Head of caudate nucleus (tissue), 42 donors: ENCODE measurements at regions not wholly inside any gene's neighbourhood (a gene's known extent, or its start where the extent isn't known, plus 50 kb on each side); places are given as distances from the start of the nearest gene placed in this dataset.
"Not testable (repeated sequence)": the region's sequence is repeated elsewhere in the genome, so short reads cannot be mapped to it uniquely, and the experiment has no call there.

ENCODE experiments used
- DNase-seq, 42 donors: peaks; one replicate each; pipeline versions ENCODE4 v3.0.0 to v3.0.0-alpha.2; 2020 to 2021; ENCODE audit warnings: mixed read lengths in 7 of 42
- intact Hi-C: fragments of 100-400 bp; cut with DNase I; formaldehyde crosslinking; loops from one replicate; pipeline ENCODE4 v1.15.0; 2022

- no peak for DNase-seq
- intact Hi-C loops, result no loop called here
Observed at GRCh38 chr20:12243327-12243726, 325.6 kb downstream of the BTBD3 start.

GRCh38 chr20:12248481-12248880, 330.8 kb downstream of the BTBD3 start:
- DNase-seq, result no peak
- intact Hi-C loops, result no loop called here

DNA sequence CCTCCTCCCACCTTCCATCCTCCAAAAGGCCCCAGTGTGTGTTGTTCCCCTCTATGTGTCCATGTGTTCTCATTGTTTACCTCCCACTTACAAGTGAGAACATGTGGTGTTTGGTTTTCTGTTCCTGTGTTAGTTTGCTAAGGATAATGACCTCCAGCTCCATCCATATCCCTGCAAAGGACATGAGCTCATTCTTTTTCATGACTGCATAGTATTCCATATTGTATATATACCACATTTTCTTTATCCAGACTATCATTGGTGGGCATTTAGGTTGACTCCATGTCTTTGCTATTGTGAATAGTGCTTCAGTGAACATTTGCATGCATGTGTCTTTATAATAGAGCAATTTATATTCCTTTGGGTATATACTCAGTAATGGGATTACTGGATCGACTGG, 333.0 kb downstream of the BTBD3 start:
- DNase-seq, intact Hi-C loops: not testable (repeated sequence)

DNA sequence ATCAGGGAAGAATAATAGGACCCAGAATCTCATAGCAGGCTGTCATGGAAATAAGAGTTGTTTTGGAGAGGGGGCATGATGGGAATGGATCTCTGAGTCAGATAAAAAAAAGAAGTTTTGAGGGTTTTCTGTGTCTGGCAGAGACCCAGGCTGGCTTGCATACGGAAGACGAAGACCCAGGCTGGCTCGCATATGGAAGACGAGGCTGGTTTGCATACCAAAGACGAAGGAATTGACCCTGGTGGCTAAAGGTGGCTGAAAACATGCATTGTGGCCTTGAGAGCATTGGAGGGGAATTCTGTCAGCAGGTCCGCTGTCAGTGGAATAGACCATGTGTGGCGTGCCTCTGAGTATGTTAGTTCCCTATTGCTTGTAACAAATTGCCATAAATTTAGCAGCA, 335.1 kb downstream of the BTBD3 start:
- intact Hi-C loops, result no loop called here
- no peak for DNase-seq

GRCh38 chr20:12255461-12255970, 337.8 kb downstream of the BTBD3 start:
- intact Hi-C loops, result no loop called here
- DNase-seq, result peak in 16 of 42 donors; percentile 5 to 63 (median 27)

GRCh38 chr20:12256806-12257205, 339.1 kb downstream of the BTBD3 start:
- DNase-seq, result no peak
- intact Hi-C loops, result no loop called here

DNA sequence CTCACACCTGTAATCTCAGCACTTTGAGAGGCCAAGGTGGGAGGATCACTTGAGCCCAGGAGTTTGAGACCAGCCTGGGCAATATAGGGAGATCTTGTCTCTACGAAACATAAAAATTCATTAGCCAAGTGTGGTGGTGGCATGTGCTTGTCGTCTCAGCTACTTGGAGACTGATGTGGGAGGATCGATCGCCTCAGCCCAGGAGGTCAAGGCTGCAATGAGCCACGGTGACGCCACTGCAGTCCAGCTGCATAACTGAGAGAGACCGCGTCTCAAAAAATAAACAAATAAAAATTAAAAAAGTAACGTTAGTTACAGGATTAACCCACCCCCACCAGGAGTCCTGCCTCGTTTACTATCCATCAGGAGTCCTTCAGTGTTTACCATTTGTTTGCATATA, 345.1 kb downstream of the BTBD3 start:
- intact Hi-C loops, result no loop called here
- no peak for DNase-seq

DNA sequence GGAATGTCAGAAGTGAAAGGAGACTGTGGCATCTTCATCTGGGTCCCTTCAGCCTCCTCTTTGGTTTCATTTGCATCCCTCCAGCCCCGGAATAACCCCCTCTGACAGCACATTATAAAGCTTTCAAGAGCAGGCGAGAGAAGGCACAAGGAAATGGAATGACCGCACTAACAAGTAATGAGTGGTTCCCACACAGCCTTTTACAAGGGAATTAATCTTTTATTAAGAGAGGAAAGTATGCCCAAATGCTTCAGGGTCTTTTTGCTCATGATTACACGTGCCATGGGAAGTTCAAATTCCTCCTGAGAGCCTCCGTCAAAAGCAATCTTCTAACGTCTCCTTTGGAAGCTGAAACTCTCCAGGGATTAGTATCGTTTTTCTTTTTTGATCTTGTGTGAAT, 347.0 kb downstream of the BTBD3 start:
- no peak for DNase-seq
- intact Hi-C loops, result no loop called here

GRCh38 chr20:12265662-12266061, 348.0 kb downstream of the BTBD3 start:
- intact Hi-C loops, result no loop called here
- no peak for DNase-seq

DNA sequence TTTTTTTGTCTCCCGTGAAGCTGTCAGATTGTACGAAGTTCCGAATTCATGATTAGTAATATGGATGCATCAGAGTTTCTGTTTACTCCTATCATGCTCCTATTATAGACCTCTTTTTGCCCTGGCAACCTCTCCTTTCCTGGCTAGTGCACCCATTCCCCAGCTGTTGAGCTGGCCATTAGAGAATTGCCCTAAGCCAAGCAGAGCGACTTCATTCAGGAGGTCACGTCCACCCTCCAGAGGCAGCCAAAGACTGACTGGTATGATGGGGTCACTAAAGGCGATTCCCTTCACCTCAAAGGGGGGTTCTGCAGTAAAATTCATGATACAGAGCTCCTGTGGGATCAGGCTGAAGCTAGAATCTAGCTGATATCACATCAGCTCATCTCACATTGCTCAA, 351.9 kb downstream of the BTBD3 start:
- intact Hi-C loops, result no loop called here

GRCh38 chr20:12270863-12271262, 353.2 kb downstream of the BTBD3 start:
- no peak for DNase-seq
- intact Hi-C loops, result no loop called here

More for the DNA sequence above, 351.9 kb downstream of the BTBD3 start:
- DNase-seq, result no peak

- intact Hi-C loops, result no loop called here
Observed at GRCh38 chr20:12276011-12276673, 358.4 kb downstream of the BTBD3 start.

GRCh38 chr20:12287575-12287974, 369.9 kb downstream of the BTBD3 start:
- intact Hi-C loops, result no loop called here

More at GRCh38 chr20:12276011-12276673, 358.4 kb downstream of the BTBD3 start:
- no peak for DNase-seq

GRCh38 chr20:12289465-12289864, 371.8 kb downstream of the BTBD3 start:
- intact Hi-C loops, result no loop called here
- DNase-seq, result no peak

More at GRCh38 chr20:12287575-12287974, 369.9 kb downstream of the BTBD3 start:
- DNase-seq, result no peak

- intact Hi-C loops, result no loop called here
- DNase-seq, result no peak
Observed at GRCh38 chr20:12291386-12291785, 373.7 kb downstream of the BTBD3 start.

- intact Hi-C loops, result no loop called here
- no peak for DNase-seq
Observed at GRCh38 chr20:12293900-12294299, 376.2 kb downstream of the BTBD3 start.

DNA sequence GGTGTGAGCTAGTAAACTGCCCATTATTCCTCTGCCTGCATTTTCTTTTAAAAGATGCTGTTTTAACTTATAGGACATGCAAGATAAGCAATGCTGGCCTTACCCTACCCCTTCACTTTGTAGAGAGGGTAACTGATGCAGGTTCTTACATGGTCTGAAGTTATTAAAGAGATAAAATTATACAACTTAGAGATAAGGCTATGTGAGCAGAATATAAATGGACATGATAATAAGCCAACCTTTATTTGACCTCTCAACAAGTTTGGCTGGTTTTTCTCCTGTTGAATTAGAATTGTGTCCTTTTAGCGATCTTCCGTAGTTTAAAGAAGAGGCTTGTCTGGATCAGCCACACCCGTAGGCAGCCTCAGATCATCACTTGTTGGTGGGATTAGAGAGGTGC, 377.0 kb downstream of the BTBD3 start:
- intact Hi-C loops, result no loop called here
- no peak for DNase-seq

DNA sequence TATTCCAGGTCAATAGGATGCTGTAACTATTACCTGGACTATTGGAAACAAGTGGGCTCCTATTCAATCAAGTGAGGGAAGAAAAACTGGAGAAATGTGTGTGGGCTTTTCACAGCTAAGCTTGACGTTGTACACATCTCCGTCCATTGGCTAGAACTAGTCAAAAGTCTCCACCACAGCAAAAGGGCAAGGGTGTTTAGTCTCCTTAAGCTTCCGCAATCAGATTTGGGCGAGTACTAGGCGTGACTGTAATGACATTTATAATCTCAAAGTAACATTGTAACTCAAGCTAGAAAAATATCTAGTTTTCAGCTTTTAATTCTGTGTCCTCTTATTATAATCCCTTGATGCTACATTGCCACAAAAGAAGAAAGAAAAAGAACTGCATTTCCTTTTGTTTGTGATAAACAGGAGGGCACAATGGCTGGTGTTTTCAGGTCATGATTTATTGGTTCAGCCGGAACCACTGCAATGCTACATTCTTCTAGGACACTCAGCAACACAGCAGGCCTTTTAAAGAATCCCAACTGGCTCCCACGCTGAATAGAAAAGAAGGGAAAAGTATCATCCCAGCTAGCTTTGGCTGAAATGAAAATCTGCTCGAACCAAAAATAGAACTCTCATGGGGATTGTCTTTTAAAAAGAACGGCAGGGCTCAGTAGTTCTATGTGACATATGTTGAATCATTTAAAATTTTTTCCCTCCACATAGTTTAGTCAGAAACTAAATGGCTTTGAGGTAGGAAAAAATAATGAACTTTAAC, 387.7 kb downstream of the BTBD3 start:
- intact Hi-C loops, result no loop called here
- DNase-seq, result no peak

DNA sequence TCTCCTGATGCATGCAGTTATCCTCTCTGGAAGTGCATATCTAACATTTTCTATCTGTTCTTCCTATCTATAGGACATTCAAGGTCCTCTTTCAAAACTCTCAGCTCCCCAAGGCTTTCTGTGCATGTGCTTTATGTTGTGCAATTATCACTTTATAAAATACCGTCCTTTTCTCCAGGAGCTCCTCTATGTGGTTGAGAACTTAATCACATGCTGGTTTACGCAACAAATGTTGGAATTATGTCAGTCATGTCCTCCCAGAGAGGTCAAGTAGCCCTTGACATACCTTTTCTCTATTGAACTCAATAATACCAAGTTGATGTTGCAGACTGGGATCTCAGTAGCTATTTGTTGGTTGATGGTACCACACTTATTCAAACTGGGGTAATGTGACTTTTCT, 388.4 kb downstream of the BTBD3 start:
- intact Hi-C loops, result no loop called here
- DNase-seq, result no peak

GRCh38 chr20:12311094-12311865, 393.6 kb downstream of the BTBD3 start:
- DNase-seq, result no peak
- intact Hi-C loops, result no loop called here
